Right lobe of liver (tissue), 6 donors: ENCODE measurements at regions not wholly inside any gene's neighbourhood (a gene's known extent, or its start where the extent isn't known, plus 50 kb on each side); places are given as distances from the start of the nearest gene placed in this dataset.

ENCODE experiments used
- ATAC-seq, 4 donors: fragments of 200-7000 bp; cut with Tn5 transposase; one replicate each; pipeline ENCODE4 v1.9.1; 2020; ENCODE audit warnings: mild to moderate bottlenecking in 4 of 4, moderate library complexity in 4 of 4
- DNase-seq, 3 donors: peaks; one replicate each; pipeline ENCODE4 v3.0.0-alpha.2; 2020
- H3K27ac ChIP-seq, 3 donors: fragments of 200-600 bp; one replicate each; pipeline ENCODE4 v1.8.0; 2022
- H3K27me3 ChIP-seq, 2 donors: fragments of 200-600 bp; one replicate each; pipeline ENCODE4 v1.8.0; 2022
- H3K36me3 ChIP-seq, 4 donors: fragments of 200-600 bp; sonication (generic) in 1 of 4; one replicate each; pipeline versions ENCODE4 v1.5.1 to v1.8.0; 2017 to 2022; ENCODE audit warnings: control low read depth in 1 of 4
- H3K4me1 ChIP-seq, 4 donors: fragments of 200-600 bp; sonication (generic) in 1 of 4; one replicate each; pipeline versions ENCODE4 v1.5.1 to v1.8.0; 2017 to 2022; ENCODE audit warnings: control low read depth in 1 of 4
- H3K4me3 ChIP-seq, 3 donors: fragments of 200-600 bp; one replicate each; pipeline ENCODE4 v1.8.0; 2022
- H3K9me3 ChIP-seq, 4 donors: fragments of 200-600 bp; sonication (generic) in 1 of 4; one replicate each; pipeline versions ENCODE4 v1.5.1 to v1.8.0; 2017 to 2022; ENCODE audit warnings: control low read depth in 1 of 4
- CTCF ChIP-seq, 4 donors: fragments of 200-600 bp in 3 of 4; fragments of 450-650 bp in 1 of 4; IDR thresholded peaks; one replicate each; pipeline versions ENCODE4 v1.5.1 to v1.8.0; 2016 to 2022; ENCODE audit warnings: antibody characterized with exemption in 4 of 4, mild to moderate bottlenecking in 2 of 4
- POLR2A ChIP-seq: fragments of 450-650 bp; IDR thresholded peaks from one replicate; pipeline ENCODE4 v1.6.1; 2017; ENCODE audit warnings: antibody characterized with exemption, mild to moderate bottlenecking
- WGBS: methylation state at CpG from one replicate; pipeline ENCODE4 v1.1.6; 2018; ENCODE audit warnings: low coverage, low lambda C conversion rate; ENCODE audit not compliant: insufficient coverage; ENCODE audit errors: missing lambda C conversion rate; 5-methylcytosine and 5-hydroxymethylcytosine counted together
- intact Hi-C, 2 donors: fragments of 100-400 bp; cut with DNase I; formaldehyde crosslinking; loops; one replicate each; pipeline versions ENCODE4 v1.11.2 to v1.14.1; 2022
- donor health status: DM: no; HTN: yes; CAD: no.
- donor health status: DM: no; HTN: no; CAD: no.
- donor health status: DM: no; HTN: no; CAD: no.
- donor health status: DM: no; HTN: yes; CAD: no.
- donor health status: DM: no; HTN: yes; CAD: no.

- no peak for TF ChIP-seq CTCF (IDR thresholded peaks at IDR 0.05)
- no peak for TF ChIP-seq POLR2A
- no peaks in the 10 kb centered on the region for H3K27me3 ChIP-seq
- ATAC-seq (no peak), DNase-seq (no peak)
- no peaks in the 10 kb centered on the region for H3K9me3 ChIP-seq
- WGBS = 67% methylated on average over 1 of the region's 1 CpG
- H3K36me3 ChIP-seq = no peaks in the 10 kb centered on the region
- no peak overlapping the region for H3K27ac ChIP-seq
- no peak overlapping the region for H3K4me3 ChIP-seq
- H3K4me1 ChIP-seq = no peaks in the 10 kb centered on the region
- intact Hi-C loops = no loop called here
Measured at GRCh38 chr2:160720098-160720497, 226.5 kb upstream of the RBMS1 start.

- DNase-seq (no peak), ATAC-seq (no peak)
- 60% methylated on average over 1 of the region's 1 CpG for WGBS
- intact Hi-C loops = no loop called here
- H3K27me3 ChIP-seq = no peaks in the 10 kb centered on the region
- H3K36me3 ChIP-seq = no peaks in the 10 kb centered on the region
- H3K4me1 ChIP-seq = no peaks in the 10 kb centered on the region
- TF ChIP-seq POLR2A (no peak), CTCF (IDR thresholded peaks at IDR 0.05) (no peak)
- no peak overlapping the region for H3K4me3 ChIP-seq
- no peak overlapping the region for H3K27ac ChIP-seq
- H3K9me3 ChIP-seq = no peaks in the 10 kb centered on the region
Measured at GRCh38 chr2:160721089-160722040, 227.8 kb upstream of the RBMS1 start.

GRCh38 chr2:160726046-160726445 is 232.4 kb upstream of the RBMS1 start:
- Histone ChIP-seq H3K27ac (no peak overlapping the region), H3K27me3 (no peaks in the 10 kb centered on the region), H3K36me3 (no peaks in the 10 kb centered on the region), H3K4me1 (no peaks in the 10 kb centered on the region), H3K4me3 (no peak overlapping the region), H3K9me3 (no peaks in the 10 kb centered on the region)
- no peak for DNase-seq
- intact Hi-C loops = no loop called here
- 7% methylated on average over 1 of the region's 1 CpG for WGBS
- ATAC-seq = no peak
- TF ChIP-seq POLR2A (no peak), CTCF (IDR thresholded peaks at IDR 0.05) (no peak)

- Histone ChIP-seq H3K27me3 (no peaks in the 10 kb centered on the region), H3K27ac (no peak overlapping the region), H3K9me3 (no peaks in the 10 kb centered on the region), H3K4me1 (no peaks in the 10 kb centered on the region), H3K36me3 (no peaks in the 10 kb centered on the region), H3K4me3 (no peak overlapping the region)
- 27% methylated on average over 1 of the region's 1 CpG for WGBS
- intact Hi-C loops = no loop called here
- TF ChIP-seq CTCF (IDR thresholded peaks at IDR 0.05) = no peak
- TF ChIP-seq POLR2A = no peak
- ATAC-seq = no peak
- no peak for DNase-seq
Measured at GRCh38 chr2:160730296-160730995, 236.8 kb upstream of the RBMS1 start.
